GM23248 (cell line): ENCODE measurements at regions not wholly inside any gene's neighbourhood (a gene's known extent, or its start where the extent isn't known, plus 50 kb on each side); places are given as distances from the start of the nearest gene placed in this dataset.

ENCODE experiments used
- DNase-seq: peaks from one replicate; pipeline ENCODE4 v3.0.0-alpha.2; 2015
- H2AFZ ChIP-seq: fragments of 200-600 bp; sonication (generic); 2 replicates; pipeline ENCODE4 v1.6.1; 2016; ENCODE audit warnings: antibody characterized with exemption
- H3F3A ChIP-seq: fragments of 200-600 bp; sonication (generic); 2 replicates; pipeline ENCODE4 v1.6.1; 2016; ENCODE audit warnings: mild to moderate bottlenecking, antibody characterized with exemption, mixed run types; ENCODE audit not compliant: insufficient read depth
- H3K27ac ChIP-seq: fragments of 200-600 bp; sonication (generic); 2 replicates; pipeline ENCODE4 v1.5.1; 2016; ENCODE audit warnings: mild to moderate bottlenecking
- H3K27me3 ChIP-seq: fragments of 200-600 bp; sonication (generic); replicated peaks from 2 replicates; pipeline ENCODE4 v1.6.1; 2016; ENCODE audit warnings: mild to moderate bottlenecking; ENCODE audit not compliant: insufficient read depth
- H3K36me3 ChIP-seq: fragments of 200-600 bp; sonication (generic); 2 replicates; pipeline ENCODE4 v1.6.1; 2016; ENCODE audit warnings: low read depth, mild to moderate bottlenecking
- H3K4me1 ChIP-seq: fragments of 200-600 bp; sonication (generic); 2 replicates; pipeline ENCODE4 v1.6.1; 2016; ENCODE audit warnings: mild to moderate bottlenecking; ENCODE audit not compliant: insufficient read depth
- H3K4me2 ChIP-seq: fragments of 200-600 bp; sonication (generic); one replicate; pipeline ENCODE4 v1.6.1; 2016; ENCODE audit warnings: mild to moderate bottlenecking; ENCODE audit not compliant: unreplicated experiment
- H3K4me3 ChIP-seq: fragments of 200-600 bp; sonication (generic); 2 replicates; pipeline ENCODE4 v1.5.1; 2016; ENCODE audit warnings: mild to moderate bottlenecking
- H3K79me2 ChIP-seq: fragments of 200-600 bp; sonication (generic); 2 replicates; pipeline ENCODE4 v1.6.1; 2016; ENCODE audit warnings: mild to moderate bottlenecking; ENCODE audit not compliant: insufficient read depth
- H3K9ac ChIP-seq: fragments of 200-600 bp; sonication (generic); 2 replicates; pipeline ENCODE4 v1.6.1; 2016; ENCODE audit warnings: mild to moderate bottlenecking
- H3K9me2 ChIP-seq: fragments of 200-600 bp; sonication (generic); 2 replicates; pipeline ENCODE4 v1.6.1; 2016; ENCODE audit warnings: mixed run types, mild to moderate bottlenecking, moderate library complexity; ENCODE audit not compliant: insufficient read depth
- H3K9me3 ChIP-seq: fragments of 200-600 bp; sonication (generic); one replicate; pipeline ENCODE4 v1.6.1; 2017; ENCODE audit warnings: low read depth
- H4K20me1 ChIP-seq: fragments of 200-600 bp; sonication (generic); 2 replicates; pipeline ENCODE4 v1.6.0; 2016; ENCODE audit not compliant: insufficient read depth
- EZH2 ChIP-seq: fragments of 200-600 bp; sonication (generic); IDR thresholded peaks from 2 replicates; pipeline ENCODE4 v1.6.1; 2018; ENCODE audit warnings: antibody characterized with exemption, mild to moderate bottlenecking; ENCODE audit not compliant: insufficient read depth, poor library complexity, severe bottlenecking
- EZH2phosphoT487 ChIP-seq: fragments of 200-600 bp; sonication (generic); IDR thresholded peaks from 2 replicates; pipeline ENCODE4 v1.6.1; 2018; ENCODE audit warnings: antibody characterized with exemption, moderate library complexity, mild to moderate bottlenecking, low read depth; ENCODE audit not compliant: insufficient read depth
- WGBS, 2 experiments: methylation state at CpG; one replicate each; pipeline ENCODE4 v1.1.6; 2015 to 2017; ENCODE audit warnings: low lambda C conversion rate in 2 of 2, low coverage in 1 of 2; ENCODE audit errors: missing lambda C conversion rate in 2 of 2; 5-methylcytosine and 5-hydroxymethylcytosine counted together
- in situ Hi-C: fragments of 300-500 bp; cut with MboI; formaldehyde crosslinking; loops from 2 replicates; pipeline ENCODE4 v1.15.0; 2020

- Histone ChIP-seq H3K79me2 (no peaks in the 10 kb centered on the region), H2AFZ (0 out of 2 replicates have a peak overlapping the region, but pooled peaks have one; percentile 2), H4K20me1 (no peaks in the 10 kb centered on the region), H3K27me3 (no peaks in the 10 kb centered on the region), H3K4me2 (no peak overlapping the region), H3K4me1 (peaks cover 34% of the 10 kb centered on the region), H3K36me3 (no peaks in the 10 kb centered on the region), H3K9me2 (no peaks in the 10 kb centered on the region), H3K4me3 (no peak overlapping the region), H3K27ac (no peak overlapping the region), H3K9ac (no peak overlapping the region), H3K9me3 (no peaks in the 10 kb centered on the region), H3F3A (0 out of 2 replicates have a peak, but pooled peaks cover 5% of the 10 kb centered on the region)
- in situ Hi-C loops = no loop called here
- no peak for DNase-seq
- 37 to 43% methylated on average over 7 of the region's 7 CpGs for WGBS, 2 experiments
- TF ChIP-seq EZH2phosphoT487 (no peak), EZH2 (no peak)
These were observed 329.9 kb upstream of the TBL1XR1 start for GRCh38 chr3:177527182-177527581.

- peak; percentile 17 for DNase-seq
- TF ChIP-seq EZH2 (no peak), EZH2phosphoT487 (no peak)
- no peak overlapping the region for H3K27ac ChIP-seq
- no peaks in the 10 kb centered on the region for H3K27me3 ChIP-seq
- 0 out of 2 replicates have a peak, but pooled peaks cover 5% of the 10 kb centered on the region for H3F3A ChIP-seq
- no peak overlapping the region for H3K9ac ChIP-seq
- peaks cover 31% of the 10 kb centered on the region for H3K4me1 ChIP-seq
- H3K79me2 ChIP-seq = no peaks in the 10 kb centered on the region
- H4K20me1 ChIP-seq = no peaks in the 10 kb centered on the region
- H3K9me3 ChIP-seq = no peaks in the 10 kb centered on the region
- WGBS, 2 experiments = 80 to 81% methylated on average over 2 of the region's 2 CpGs
- H3K9me2 ChIP-seq = no peaks in the 10 kb centered on the region
- no peak overlapping the region for H3K4me2 ChIP-seq
- no peak overlapping the region for H2AFZ ChIP-seq
- H3K36me3 ChIP-seq = no peaks in the 10 kb centered on the region
- in situ Hi-C loops = no loop called here
- H3K4me3 ChIP-seq = no peak overlapping the region
These were observed 331.2 kb upstream of the TBL1XR1 start for GRCh38 chr3:177528306-177529070.

- Histone ChIP-seq H3K4me2 (no peak overlapping the region), H3K9ac (no peak overlapping the region), H3K27ac (no peak overlapping the region), H3K4me1 (peaks cover 28% of the 10 kb centered on the region), H3K9me2 (no peaks in the 10 kb centered on the region), H3K4me3 (no peak overlapping the region), H2AFZ (no peak overlapping the region), H3F3A (0 out of 2 replicates have a peak, but pooled peaks cover 5% of the 10 kb centered on the region), H4K20me1 (no peaks in the 10 kb centered on the region), H3K9me3 (no peaks in the 10 kb centered on the region), H3K79me2 (no peaks in the 10 kb centered on the region), H3K36me3 (no peaks in the 10 kb centered on the region), H3K27me3 (no peaks in the 10 kb centered on the region)
- DNase-seq = no peak
- WGBS, 2 experiments = 41 to 52% methylated on average over 1 of the region's 1 CpG
- TF ChIP-seq EZH2phosphoT487 (no peak), EZH2 (no peak)
- in situ Hi-C loops = no loop called here
These were observed 331.8 kb upstream of the TBL1XR1 start for GRCh38 chr3:177529071-177529550.

GRCh38 chr3:177529716-177530335 is 332.5 kb upstream of the TBL1XR1 start:
- 51 to 55% methylated on average over 5 of the region's 5 CpGs for WGBS, 2 experiments
- no peak overlapping the region for H3K27ac ChIP-seq
- peak overlapping the region; percentile 16 for H3K4me2 ChIP-seq
- no peaks in the 10 kb centered on the region for H4K20me1 ChIP-seq
- no peaks in the 10 kb centered on the region for H3K27me3 ChIP-seq
- H3K9me3 ChIP-seq = no peaks in the 10 kb centered on the region
- H3K36me3 ChIP-seq = no peaks in the 10 kb centered on the region
- H3K9ac ChIP-seq = no peak overlapping the region
- H3K4me3 ChIP-seq = no peak overlapping the region
- H3K4me1 ChIP-seq = peaks cover 28% of the 10 kb centered on the region
- H2AFZ ChIP-seq = no peak overlapping the region
- peak; percentile 30 for DNase-seq
- TF ChIP-seq EZH2 (no peak), EZH2phosphoT487 (no peak)
- in situ Hi-C loops = no loop called here
- H3K9me2 ChIP-seq = no peaks in the 10 kb centered on the region
- H3K79me2 ChIP-seq = no peaks in the 10 kb centered on the region
- H3F3A ChIP-seq = 0 out of 2 replicates have a peak, but pooled peaks cover 5% of the 10 kb centered on the region
